WERI-Rb-1 (cell line): ENCODE measurements at regions not wholly inside any gene's neighbourhood (a gene's known extent, or its start where the extent isn't known, plus 50 kb on each side); places are given as distances from the start of the nearest gene placed in this dataset.
"Not testable (repeated sequence)": the region's sequence is repeated elsewhere in the genome, so short reads cannot be mapped to it uniquely, and the experiment has no call there.

Experiments used
- DNase-seq: peaks from one replicate; pipeline ENCODE4 v3.0.0-alpha.2; 2020
- H3K27ac ChIP-seq: fragments of 250-450 bp; sonication (Bioruptor Pico); 2 replicates; pipeline ENCODE4 v1.5.1; 2020; ENCODE audit warnings: mild to moderate bottlenecking, moderate library complexity
- H3K27me3 ChIP-seq: fragments of 250-450 bp; sonication (Bioruptor Pico); 2 replicates; pipeline ENCODE4 v1.5.1; 2021; ENCODE audit warnings: mild to moderate bottlenecking, low read depth, moderate library complexity; ENCODE audit not compliant: insufficient read depth, severe bottlenecking
- H3K36me3 ChIP-seq: fragments of 250-450 bp; sonication (Bioruptor Pico); 2 replicates; pipeline ENCODE4 v1.5.1; 2020; ENCODE audit warnings: mild to moderate bottlenecking, moderate library complexity
- H3K4me3 ChIP-seq: 2 replicates; pipeline ENCODE4 v1.5.1; 2011; ENCODE audit warnings: low read depth, mild to moderate bottlenecking, control low read depth, low read length
- H3K9me3 ChIP-seq: fragments of 250-450 bp; sonication (Bioruptor Pico); 2 replicates; pipeline ENCODE4 v1.5.1; 2021; ENCODE audit warnings: mild to moderate bottlenecking, moderate library complexity; ENCODE audit not compliant: severe bottlenecking
- TF ChIP-seq, protein P1 (sequence below): IDR thresholded peaks from 2 replicates; pipeline ENCODE4 v1.5.1; 2011; ENCODE audit warnings: low read depth, mild to moderate bottlenecking, control low read depth, inconsistent platforms, low read length

DNA sequence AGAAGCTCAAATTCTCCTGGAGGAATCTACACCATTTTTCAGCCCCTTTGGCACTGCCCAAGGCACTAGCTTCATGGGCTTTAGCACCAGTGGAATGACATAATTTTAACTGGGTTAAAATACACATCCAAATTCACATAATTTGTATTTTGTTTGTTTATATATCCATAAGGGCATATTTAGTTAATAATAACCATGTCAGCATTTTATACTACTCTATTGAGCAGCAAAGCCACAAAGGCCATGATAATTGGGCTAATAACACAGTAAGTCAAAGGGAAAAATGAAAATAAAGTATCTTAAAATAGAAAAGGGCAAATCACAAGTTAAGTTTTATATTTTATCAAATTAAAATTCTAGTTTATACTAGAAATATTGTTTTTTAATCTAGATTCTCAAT is 262.7 kb upstream of the TACR3 start:
- TF ChIP-seq, protein P1, sequence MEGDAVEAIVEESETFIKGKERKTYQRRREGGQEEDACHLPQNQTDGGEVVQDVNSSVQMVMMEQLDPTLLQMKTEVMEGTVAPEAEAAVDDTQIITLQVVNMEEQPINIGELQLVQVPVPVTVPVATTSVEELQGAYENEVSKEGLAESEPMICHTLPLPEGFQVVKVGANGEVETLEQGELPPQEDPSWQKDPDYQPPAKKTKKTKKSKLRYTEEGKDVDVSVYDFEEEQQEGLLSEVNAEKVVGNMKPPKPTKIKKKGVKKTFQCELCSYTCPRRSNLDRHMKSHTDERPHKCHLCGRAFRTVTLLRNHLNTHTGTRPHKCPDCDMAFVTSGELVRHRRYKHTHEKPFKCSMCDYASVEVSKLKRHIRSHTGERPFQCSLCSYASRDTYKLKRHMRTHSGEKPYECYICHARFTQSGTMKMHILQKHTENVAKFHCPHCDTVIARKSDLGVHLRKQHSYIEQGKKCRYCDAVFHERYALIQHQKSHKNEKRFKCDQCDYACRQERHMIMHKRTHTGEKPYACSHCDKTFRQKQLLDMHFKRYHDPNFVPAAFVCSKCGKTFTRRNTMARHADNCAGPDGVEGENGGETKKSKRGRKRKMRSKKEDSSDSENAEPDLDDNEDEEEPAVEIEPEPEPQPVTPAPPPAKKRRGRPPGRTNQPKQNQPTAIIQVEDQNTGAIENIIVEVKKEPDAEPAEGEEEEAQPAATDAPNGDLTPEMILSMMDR = no peak
- no peaks in the 10 kb centered on the region for H3K27me3 ChIP-seq
- H3K27ac ChIP-seq = no peak overlapping the region
- no peaks in the 10 kb centered on the region for H3K9me3 ChIP-seq
- no peaks in the 10 kb centered on the region for H3K36me3 ChIP-seq
- DNase-seq = no peak
- H3K4me3 ChIP-seq = no peak overlapping the region

- no peak overlapping the region for H3K4me3 ChIP-seq
- H3K27ac ChIP-seq = no peak overlapping the region
- H3K9me3 ChIP-seq = no peaks in the 10 kb centered on the region
- TF ChIP-seq, protein P1 = no peak
- H3K27me3 ChIP-seq = no peaks in the 10 kb centered on the region
- no peaks in the 10 kb centered on the region for H3K36me3 ChIP-seq
- no peak for DNase-seq
These were observed 228.6 kb upstream of the TACR3 start for GRCh38 chr4:103948244-103949018.

DNA sequence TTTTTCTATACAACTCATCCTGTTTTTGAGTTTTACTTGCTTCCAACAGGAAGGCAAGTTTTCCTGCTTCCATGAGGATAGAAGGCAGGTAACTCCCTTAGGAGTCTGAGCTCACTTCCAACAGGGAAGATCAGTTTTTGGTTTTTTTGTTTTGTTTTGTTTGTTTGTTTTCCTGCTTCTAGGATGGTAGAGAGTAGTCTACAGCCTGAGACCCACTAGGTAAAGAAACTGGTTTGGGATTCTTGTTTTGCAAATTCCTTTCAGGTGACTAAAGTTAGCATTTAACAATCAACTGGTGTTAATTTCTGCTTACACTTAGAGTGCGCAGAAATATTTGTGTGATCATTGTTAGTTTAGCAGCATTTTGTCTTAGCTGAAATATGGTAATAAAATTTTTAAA is 227.8 kb upstream of the TACR3 start:
- H3K4me3 ChIP-seq = no peak overlapping the region
- TF ChIP-seq, protein P1 = no peak
- H3K27ac ChIP-seq = no peak overlapping the region
- DNase-seq = no peak
- H3K36me3 ChIP-seq = no peaks in the 10 kb centered on the region
- H3K27me3 ChIP-seq = no peaks in the 10 kb centered on the region
- no peaks in the 10 kb centered on the region for H3K9me3 ChIP-seq

DNA sequence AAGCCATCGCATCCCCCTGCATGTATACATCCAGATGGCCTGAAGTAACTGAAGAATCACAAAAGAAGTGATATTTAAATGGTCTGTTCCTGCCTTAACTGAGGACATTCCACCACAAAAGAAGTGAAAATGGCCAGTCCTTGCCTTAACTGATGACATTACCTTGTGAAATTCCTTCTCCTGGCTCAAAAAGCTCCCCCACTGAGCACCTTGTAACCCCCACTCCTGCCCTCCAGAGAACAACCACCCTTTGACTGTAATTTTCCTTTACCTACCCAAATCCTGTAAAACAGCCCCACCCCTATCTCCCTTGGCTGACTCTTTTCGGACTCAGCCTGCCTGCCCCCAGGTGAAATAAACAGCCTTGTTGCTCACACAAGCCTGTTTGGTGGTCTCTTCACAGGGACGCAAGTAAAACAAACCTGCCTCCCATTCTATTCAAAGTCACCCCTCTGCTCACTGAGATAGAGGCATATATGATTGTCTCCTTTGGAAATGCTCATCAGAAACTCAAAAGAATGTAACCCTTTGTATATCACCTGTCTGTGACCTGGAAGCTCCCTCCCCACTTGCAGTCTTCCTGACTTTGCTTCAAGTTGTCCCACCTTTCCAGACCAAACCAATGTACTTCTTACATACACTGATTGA is 227.0 kb upstream of the TACR3 start:
- not testable (repeated sequence) for DNase-seq, H3K4me3 ChIP-seq

DNA sequence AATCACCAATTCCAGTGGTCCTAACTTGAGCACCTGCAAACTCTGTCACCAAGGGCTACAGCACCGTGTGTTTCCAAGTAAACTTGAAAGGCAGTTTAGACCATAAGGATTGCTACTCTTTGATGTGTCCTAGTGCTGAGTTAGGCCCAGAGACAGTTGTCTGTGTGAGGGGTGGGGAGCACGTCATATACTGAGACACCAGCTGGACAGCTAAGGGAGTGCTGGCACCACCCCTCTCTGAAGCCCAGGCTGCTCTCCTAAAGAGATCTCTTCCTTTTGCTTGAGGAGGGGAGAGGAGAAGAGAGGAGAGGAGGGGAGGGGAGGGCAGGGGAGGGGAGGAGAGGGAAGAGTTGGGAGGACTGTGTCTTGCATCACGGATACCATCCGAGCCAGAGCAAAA is 218.7 kb upstream of the TACR3 start:
- no peak for DNase-seq
- TF ChIP-seq, protein P1 = no peak

More for the DNA sequence above, 227.0 kb upstream of the TACR3 start:
- not testable (repeated sequence) for H3K36me3 ChIP-seq, H3K27me3 ChIP-seq, H3K9me3 ChIP-seq, H3K27ac ChIP-seq

GRCh38 chr4:103936653-103937145 is 216.9 kb upstream of the TACR3 start:
- no peak for DNase-seq
- no peaks in the 10 kb centered on the region for H3K27me3 ChIP-seq
- peaks cover 2% of the 10 kb centered on the region for H3K9me3 ChIP-seq
- no peaks in the 10 kb centered on the region for H3K36me3 ChIP-seq
- TF ChIP-seq, protein P1 = no peak
- no peak overlapping the region for H3K4me3 ChIP-seq
- H3K27ac ChIP-seq = no peak overlapping the region

More for the DNA sequence above, 218.7 kb upstream of the TACR3 start:
- H3K36me3 ChIP-seq = no peaks in the 10 kb centered on the region
- peaks cover 2% of the 10 kb centered on the region for H3K9me3 ChIP-seq
- H3K4me3 ChIP-seq = no peak overlapping the region
- no peaks in the 10 kb centered on the region for H3K27me3 ChIP-seq
- no peak overlapping the region for H3K27ac ChIP-seq
